ENCODE measurements at regions not wholly inside any gene's neighbourhood (a gene's known extent, or its start where the extent isn't known, plus 50 kb on each side); places are given as distances from the start of the nearest gene placed in this dataset.

DNA sequence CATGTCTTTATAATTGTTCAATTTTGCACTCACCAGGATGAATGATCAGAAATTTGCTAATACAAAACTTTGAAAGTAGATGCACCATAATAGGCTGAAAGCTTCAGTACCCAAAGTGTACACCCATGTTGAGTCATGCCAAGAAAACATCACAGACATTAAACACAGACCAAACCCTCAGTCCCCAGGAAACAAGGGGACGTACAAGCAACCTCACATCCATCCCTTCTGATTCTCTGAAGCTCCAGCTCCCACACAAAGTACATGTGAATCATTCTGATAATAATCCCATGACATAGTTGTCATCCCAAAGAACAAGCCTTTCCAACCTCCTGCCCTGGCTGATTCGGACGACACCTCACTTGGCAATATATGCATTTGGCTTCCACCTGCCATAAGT is 183.8 kb downstream of the SNX19 start:
- TF ChIP-seq, protein P1, sequence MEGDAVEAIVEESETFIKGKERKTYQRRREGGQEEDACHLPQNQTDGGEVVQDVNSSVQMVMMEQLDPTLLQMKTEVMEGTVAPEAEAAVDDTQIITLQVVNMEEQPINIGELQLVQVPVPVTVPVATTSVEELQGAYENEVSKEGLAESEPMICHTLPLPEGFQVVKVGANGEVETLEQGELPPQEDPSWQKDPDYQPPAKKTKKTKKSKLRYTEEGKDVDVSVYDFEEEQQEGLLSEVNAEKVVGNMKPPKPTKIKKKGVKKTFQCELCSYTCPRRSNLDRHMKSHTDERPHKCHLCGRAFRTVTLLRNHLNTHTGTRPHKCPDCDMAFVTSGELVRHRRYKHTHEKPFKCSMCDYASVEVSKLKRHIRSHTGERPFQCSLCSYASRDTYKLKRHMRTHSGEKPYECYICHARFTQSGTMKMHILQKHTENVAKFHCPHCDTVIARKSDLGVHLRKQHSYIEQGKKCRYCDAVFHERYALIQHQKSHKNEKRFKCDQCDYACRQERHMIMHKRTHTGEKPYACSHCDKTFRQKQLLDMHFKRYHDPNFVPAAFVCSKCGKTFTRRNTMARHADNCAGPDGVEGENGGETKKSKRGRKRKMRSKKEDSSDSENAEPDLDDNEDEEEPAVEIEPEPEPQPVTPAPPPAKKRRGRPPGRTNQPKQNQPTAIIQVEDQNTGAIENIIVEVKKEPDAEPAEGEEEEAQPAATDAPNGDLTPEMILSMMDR (IDR thresholded peaks at IDR 0.05), result no peak
- no peak for TF ChIP-seq POLR2A (IDR thresholded peaks at IDR 0.05)

Measured in uterus (tissue), 2 donors.